ENCODE measurements at regions not wholly inside any gene's neighbourhood (a gene's known extent, or its start where the extent isn't known, plus 50 kb on each side); places are given as distances from the start of the nearest gene placed in this dataset.
A peak's percentile ranks its signal among the peaks of the same experiment; 100 is the strongest.
"Not testable (repeated sequence)": the region's sequence is repeated elsewhere in the genome, so short reads cannot be mapped to it uniquely, and the experiment has no call there.

GRCh38 chr5:66413931-66414330 lies 182.3 kb upstream of the MAST4 start:
- no peak for DNase-seq

GRCh38 chr5:66415208-66415607 lies 181.0 kb upstream of the MAST4 start:
- no peak for DNase-seq

GRCh38 chr5:66416698-66417097 lies 179.5 kb upstream of the MAST4 start:
- DNase-seq: no peak

- DNase-seq: peak in 2 of 3 donors; percentile 15 to 56
These were observed 178.4 kb upstream of the MAST4 start for GRCh38 chr5:66417781-66418180.

- DNase-seq: no peak
These were observed 172.7 kb upstream of the MAST4 start for GRCh38 chr5:66423484-66423883.

GRCh38 chr5:66425842-66426241 lies 170.4 kb upstream of the MAST4 start:
- DNase-seq: no peak

GRCh38 chr5:66426259-66427138 lies 169.7 kb upstream of the MAST4 start:
- DNase-seq: no peak

GRCh38 chr5:66427139-66427442 lies 169.1 kb upstream of the MAST4 start:
- no peak for DNase-seq

- DNase-seq: no peak
These were observed 159.5 kb upstream of the MAST4 start for GRCh38 chr5:66436721-66437120.

- DNase-seq: no peak
These were observed 158.1 kb upstream of the MAST4 start for GRCh38 chr5:66438087-66438486.

- no peak for DNase-seq
These were observed 157.5 kb upstream of the MAST4 start for GRCh38 chr5:66438696-66439095.

GRCh38 chr5:66440202-66440680 lies 156.0 kb upstream of the MAST4 start:
- peak; percentile 63 to 82 (median 69) for DNase-seq

GRCh38 chr5:66441351-66441750 lies 154.8 kb upstream of the MAST4 start:
- DNase-seq: no peak

- peak in 1 of 3 donors; percentile 50 for DNase-seq
These were observed 153.2 kb upstream of the MAST4 start for GRCh38 chr5:66442951-66443445.

- peak in 1 of 3 donors; percentile 32 for DNase-seq
These were observed 152.6 kb upstream of the MAST4 start for GRCh38 chr5:66443462-66444130.

- DNase-seq: not testable (repeated sequence)
These were observed 148.1 kb upstream of the MAST4 start for GRCh38 chr5:66448070-66448469.

GRCh38 chr5:66450237-66450636 lies 146.0 kb upstream of the MAST4 start:
- DNase-seq: no peak

- DNase-seq: no peak
These were observed 145.2 kb upstream of the MAST4 start for GRCh38 chr5:66450988-66451387.

- no peak for DNase-seq
These were observed 144.1 kb upstream of the MAST4 start for GRCh38 chr5:66452109-66452508.

GRCh38 chr5:66454186-66455078 lies 141.8 kb upstream of the MAST4 start:
- peak in 1 of 3 donors; percentile 9 for DNase-seq

- no peak for DNase-seq
These were observed 136.5 kb upstream of the MAST4 start for GRCh38 chr5:66459728-66460127.

- no peak for DNase-seq
These were observed 128.6 kb upstream of the MAST4 start for GRCh38 chr5:66467564-66467963.
